Body of pancreas (tissue), 4 donors: ENCODE measurements at regions not wholly inside any gene's neighbourhood (a gene's known extent, or its start where the extent isn't known, plus 50 kb on each side); places are given as distances from the start of the nearest gene placed in this dataset.

Source experiments
- POLR2A ChIP-seq, 3 donors: fragments of 450-650 bp; IDR thresholded peaks; one replicate each; pipeline ENCODE4 v1.6.1; 2016; ENCODE audit warnings: antibody characterized with exemption in 3 of 3, mild to moderate bottlenecking in 2 of 3
- TF ChIP-seq, protein P1 (sequence below), 7 experiments: fragments of 450-650 bp in 4 of 7; fragments of 200-600 bp in 3 of 7; sonication (generic) in 3 of 7; IDR thresholded peaks; one replicate each; pipeline ENCODE4 v1.5.1; 2016 to 2019; ENCODE audit warnings: antibody characterized with exemption in 7 of 7

DNA sequence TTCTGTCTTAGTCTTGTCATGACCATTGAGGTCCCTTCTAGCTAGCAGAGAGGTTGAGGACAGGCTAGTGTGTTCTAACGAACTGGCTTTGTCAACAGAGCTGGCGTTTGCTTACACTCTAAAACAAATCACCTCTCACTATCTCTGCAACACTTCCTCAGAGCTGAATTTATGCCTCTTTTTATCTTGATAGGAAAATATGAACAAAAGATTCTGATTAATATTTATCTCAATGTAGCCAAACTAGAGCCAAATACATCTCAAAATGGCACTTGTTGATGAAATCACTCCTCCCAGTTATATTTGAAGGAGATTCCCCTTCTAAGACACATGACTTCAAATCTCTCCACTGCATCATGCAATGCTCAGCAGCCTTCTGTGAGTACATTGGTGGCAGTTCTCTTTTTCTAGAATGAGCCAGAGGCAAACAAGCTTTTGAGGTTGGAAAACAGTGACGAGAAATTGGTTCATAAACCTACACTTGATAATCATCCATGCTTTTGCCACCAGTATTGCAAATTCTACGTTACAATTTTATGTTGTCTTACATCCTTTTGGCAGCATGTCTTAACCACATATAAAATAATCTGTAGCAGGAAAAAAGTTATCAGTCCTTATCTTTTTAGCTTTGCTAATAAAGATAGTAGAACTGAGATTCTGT, 615.7 kb upstream of the CITED2 start:
- TF ChIP-seq, protein P1, sequence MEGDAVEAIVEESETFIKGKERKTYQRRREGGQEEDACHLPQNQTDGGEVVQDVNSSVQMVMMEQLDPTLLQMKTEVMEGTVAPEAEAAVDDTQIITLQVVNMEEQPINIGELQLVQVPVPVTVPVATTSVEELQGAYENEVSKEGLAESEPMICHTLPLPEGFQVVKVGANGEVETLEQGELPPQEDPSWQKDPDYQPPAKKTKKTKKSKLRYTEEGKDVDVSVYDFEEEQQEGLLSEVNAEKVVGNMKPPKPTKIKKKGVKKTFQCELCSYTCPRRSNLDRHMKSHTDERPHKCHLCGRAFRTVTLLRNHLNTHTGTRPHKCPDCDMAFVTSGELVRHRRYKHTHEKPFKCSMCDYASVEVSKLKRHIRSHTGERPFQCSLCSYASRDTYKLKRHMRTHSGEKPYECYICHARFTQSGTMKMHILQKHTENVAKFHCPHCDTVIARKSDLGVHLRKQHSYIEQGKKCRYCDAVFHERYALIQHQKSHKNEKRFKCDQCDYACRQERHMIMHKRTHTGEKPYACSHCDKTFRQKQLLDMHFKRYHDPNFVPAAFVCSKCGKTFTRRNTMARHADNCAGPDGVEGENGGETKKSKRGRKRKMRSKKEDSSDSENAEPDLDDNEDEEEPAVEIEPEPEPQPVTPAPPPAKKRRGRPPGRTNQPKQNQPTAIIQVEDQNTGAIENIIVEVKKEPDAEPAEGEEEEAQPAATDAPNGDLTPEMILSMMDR (IDR thresholded peaks at IDR 0.05) = no peak
- no peak for TF ChIP-seq POLR2A (IDR thresholded peaks at IDR 0.05)
